HFF-Myc (cell line): ENCODE measurements at regions not wholly inside any gene's neighbourhood (a gene's known extent, or its start where the extent isn't known, plus 50 kb on each side); places are given as distances from the start of the nearest gene placed in this dataset.

Experiments
- DNase-seq: peaks from one replicate; pipeline ENCODE4 v3.0.0-alpha.2; 2011; ENCODE audit warnings: low read depth; ENCODE audit errors: extremely low read depth
- H3K4me3 ChIP-seq: replicated peaks from 2 replicates; pipeline ENCODE4 v1.5.1; 2011; ENCODE audit warnings: low read depth, mild to moderate bottlenecking, control low read depth, low read length
- CTCF ChIP-seq: IDR thresholded peaks from 2 replicates; pipeline ENCODE4 v1.5.1; 2012; ENCODE audit warnings: mild to moderate bottlenecking, low read depth, low read length, control low read depth; ENCODE audit errors: missing control alignments

GRCh38 chr6:14787250-14787649, 458.6 kb upstream of the JARID2 start:
- H3K4me3 ChIP-seq = no peak overlapping the region
- TF ChIP-seq CTCF = no peak
- no peak for DNase-seq

DNA sequence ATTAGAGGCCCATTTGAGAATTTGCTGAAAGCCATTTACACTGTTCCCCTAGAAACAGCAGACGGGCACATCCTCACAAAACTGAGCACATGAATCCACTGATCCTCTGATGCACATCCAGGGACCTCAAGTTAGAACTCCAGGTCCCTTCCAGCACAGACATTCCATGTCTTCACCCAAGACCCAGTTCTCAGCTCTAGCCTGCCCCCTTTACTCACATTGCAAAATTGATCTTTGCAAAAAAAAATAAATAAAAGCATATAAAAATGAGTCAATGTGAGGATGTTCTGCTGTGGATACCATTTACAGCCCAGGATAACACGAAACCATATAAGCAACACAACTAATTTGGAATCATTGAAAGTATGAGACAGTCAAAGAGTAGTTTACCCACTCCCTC, 458.2 kb upstream of the JARID2 start:
- H3K4me3 ChIP-seq = no peak overlapping the region
- no peak for DNase-seq
- no peak for TF ChIP-seq CTCF

GRCh38 chr6:14789996-14790395, 455.9 kb upstream of the JARID2 start:
- DNase-seq = no peak
- no peak for TF ChIP-seq CTCF
- H3K4me3 ChIP-seq = no peak overlapping the region

- no peak for DNase-seq
- no peak for TF ChIP-seq CTCF
- H3K4me3 ChIP-seq = no peak overlapping the region
These were observed 454.9 kb upstream of the JARID2 start for GRCh38 chr6:14790976-14791375.

GRCh38 chr6:14791526-14791925, 454.3 kb upstream of the JARID2 start:
- no peak overlapping the region for H3K4me3 ChIP-seq
- no peak for TF ChIP-seq CTCF
- peak; percentile 66 for DNase-seq

DNA sequence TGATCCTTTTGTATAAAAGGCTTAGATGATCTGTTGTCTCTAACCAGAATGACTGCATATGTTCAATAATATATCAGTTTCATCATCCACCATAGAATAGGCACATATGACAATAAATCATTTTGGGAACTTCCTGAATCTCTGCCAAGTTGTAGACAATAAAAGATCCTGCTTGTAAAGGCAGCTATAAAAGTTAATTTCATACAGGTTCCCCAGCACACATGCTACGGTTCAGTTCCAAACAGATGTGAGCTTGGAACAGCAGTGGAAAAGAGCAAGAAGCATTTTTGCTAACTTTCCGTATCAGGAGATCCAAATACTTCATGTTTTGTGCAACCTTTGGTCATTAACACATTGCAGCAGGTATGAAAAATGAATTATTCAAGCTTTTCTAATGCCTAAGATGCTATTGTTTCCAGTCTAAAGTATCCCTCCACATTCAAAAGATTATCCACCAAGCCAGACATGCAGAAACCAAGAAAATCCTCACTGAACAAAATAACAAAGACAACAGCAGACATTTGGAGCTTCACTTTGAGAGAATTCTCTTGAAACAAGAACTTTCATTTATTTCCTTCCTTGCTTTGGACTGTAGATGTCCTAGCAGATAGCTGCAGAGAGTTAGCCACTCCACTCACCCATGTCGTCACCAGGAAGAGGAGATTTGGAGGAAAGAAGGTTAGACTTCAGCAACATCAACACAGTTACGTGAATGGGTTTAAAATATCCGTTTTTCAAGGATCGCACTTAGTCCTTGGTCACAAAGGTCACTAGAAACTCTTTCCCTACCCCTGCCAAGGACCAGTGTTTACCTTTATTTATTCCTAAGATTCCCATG, 453.5 kb upstream of the JARID2 start:
- TF ChIP-seq CTCF = no peak
- DNase-seq = peak; percentile 94

GRCh38 chr6:14795451-14795850, 450.4 kb upstream of the JARID2 start:
- H3K4me3 ChIP-seq = no peak overlapping the region
- DNase-seq = no peak
- no peak for TF ChIP-seq CTCF

More for the DNA sequence above, 453.5 kb upstream of the JARID2 start:
- H3K4me3 ChIP-seq = no peak overlapping the region
